Activated CD4-positive, alpha-beta T cell treated with anti-CD3 and anti-CD28 coated beads, Interleukin-2, amount 10 ng/mL, durations not matched to agents 7 days and 5 days (primary cell): ENCODE measurements at regions not wholly inside any gene's neighbourhood (a gene's known extent, or its start where the extent isn't known, plus 50 kb on each side); places are given as distances from the start of the nearest gene placed in this dataset.

Experiments
- CTCF ChIA-PET: fragments of 350-600 bp; sonication (Branson Sonifier 250); formaldehyde crosslinking; loops from one replicate; lab custom pipeline; 2021; ENCODE audit warnings: antibody characterized with exemption; lab: Charles Lee
- POLR2A ChIA-PET: fragments of 350-600 bp; sonication (Branson Sonifier 250); formaldehyde crosslinking; loops from one replicate; lab custom pipeline; 2021; ENCODE audit warnings: antibody characterized with exemption; lab: Charles Lee
- DNase-seq: peaks from one replicate; pipeline ENCODE4 v3.0.0-alpha.2; 2020
- H3K27ac Mint-ChIP-seq: one replicate; pipeline ENCODE4 v1.8.0; 2021; ENCODE audit warnings: mild to moderate bottlenecking, moderate library complexity, mixed read lengths
- H3K27me3 Mint-ChIP-seq: one replicate; pipeline ENCODE4 v1.8.0; 2021; ENCODE audit warnings: mixed read lengths
- H3K36me3 Mint-ChIP-seq: one replicate; pipeline ENCODE4 v1.8.0; 2021; ENCODE audit warnings: low read depth, mixed read lengths
- H3K4me1 Mint-ChIP-seq: one replicate; pipeline ENCODE4 v1.8.0; 2021; ENCODE audit warnings: mixed read lengths
- H3K4me3 Mint-ChIP-seq: one replicate; pipeline ENCODE4 v1.8.0; 2021; ENCODE audit warnings: mild to moderate bottlenecking, moderate library complexity, mixed read lengths
- H3K9me3 Mint-ChIP-seq: one replicate; pipeline ENCODE4 v1.8.0; 2021; ENCODE audit warnings: mixed read lengths

DNA sequence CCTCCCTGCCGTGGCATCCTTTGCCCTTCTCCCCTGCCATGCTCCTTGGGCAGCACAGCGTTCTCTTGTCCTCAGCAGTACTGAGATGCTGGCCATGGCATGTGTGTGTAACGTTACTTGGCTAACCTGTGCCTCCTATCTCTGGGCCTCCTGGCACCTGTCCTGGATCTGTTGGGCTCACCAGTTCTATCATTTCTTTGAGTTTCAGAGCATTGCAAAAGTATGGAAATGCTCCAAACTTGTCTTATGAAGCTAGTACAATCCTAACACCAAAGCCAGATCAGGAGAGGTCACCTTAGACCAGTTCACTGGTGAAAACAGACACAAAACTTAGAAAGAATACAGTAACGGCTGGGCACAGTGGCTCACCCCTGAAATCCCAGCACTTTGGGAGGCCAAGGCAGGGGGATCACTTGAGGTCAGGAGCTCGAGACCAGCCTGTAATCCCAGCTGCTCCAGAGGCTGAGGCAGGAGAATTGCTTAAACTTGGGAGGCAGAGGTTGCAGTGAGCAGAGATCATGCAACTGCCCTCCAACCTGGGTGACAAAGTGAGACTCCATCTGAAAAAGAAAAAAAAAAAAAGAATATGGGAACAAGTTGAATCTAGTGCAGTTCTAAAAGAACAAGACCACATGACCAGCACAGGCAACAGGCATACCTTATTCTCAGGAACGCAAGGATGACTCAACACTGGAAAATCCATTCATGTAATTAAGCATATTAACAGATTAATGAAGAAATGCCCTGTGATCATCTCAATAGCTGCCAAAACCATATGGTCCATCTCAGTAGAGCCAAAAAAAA, 62.4 kb upstream of the TRPM1 start:
- Mint-ChIP-seq H3K4me1 (peaks cover 11% of the 10 kb centered on the region), H3K36me3 (no peaks in the 10 kb centered on the region), H3K9me3 (no peaks in the 10 kb centered on the region), H3K27me3 (peaks cover 4% of the 10 kb centered on the region), H3K4me3 (no peak overlapping the region), H3K27ac (no peak overlapping the region)
- no peak for DNase-seq
- CTCF ChIA-PET: no interaction called here
- POLR2A ChIA-PET: no interaction called here

DNA sequence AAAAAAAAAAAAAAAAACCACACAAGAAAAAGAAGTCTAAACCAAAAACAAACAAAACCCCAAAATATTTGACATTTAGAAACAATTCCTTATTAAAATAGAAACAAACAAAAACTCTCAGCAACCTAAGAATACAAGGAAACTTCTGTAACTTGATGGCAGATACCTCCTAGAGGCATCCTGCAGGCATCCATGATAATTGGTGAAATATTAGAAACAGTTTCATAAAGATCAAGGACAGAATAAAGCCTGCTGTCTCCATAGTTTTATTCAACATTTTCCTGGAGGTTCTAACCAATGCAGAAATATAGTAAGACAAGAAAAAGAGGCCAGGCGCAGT, 63.0 kb upstream of the TRPM1 start:
- Mint-ChIP-seq H3K36me3 (no peaks in the 10 kb centered on the region), H3K27ac (no peak overlapping the region), H3K4me1 (peaks cover 11% of the 10 kb centered on the region), H3K4me3 (no peak overlapping the region), H3K9me3 (no peaks in the 10 kb centered on the region), H3K27me3 (peaks cover 4% of the 10 kb centered on the region)
- DNase-seq: no peak
- CTCF ChIA-PET: no interaction called here
- POLR2A ChIA-PET: no interaction called here

GRCh38 chr15:31169558-31169957, 68.0 kb upstream of the TRPM1 start:
- no peak for DNase-seq
- Mint-ChIP-seq H3K4me3 (no peak overlapping the region), H3K36me3 (no peaks in the 10 kb centered on the region), H3K4me1 (peaks cover 11% of the 10 kb centered on the region), H3K27ac (no peak overlapping the region), H3K27me3 (peaks cover 3% of the 10 kb centered on the region), H3K9me3 (no peaks in the 10 kb centered on the region)
- ChIA-PET CTCF (interaction anchor here (0.5 kb wide), 1 partner anchor 20 kb away, joined by 4 read pairs; no protein-coding TSS in a partner anchor), POLR2A (no interaction called here)

GRCh38 chr15:31171731-31172130, 70.2 kb upstream of the TRPM1 start:
- H3K27me3 Mint-ChIP-seq: no peaks in the 10 kb centered on the region
- peaks cover 11% of the 10 kb centered on the region for H3K4me1 Mint-ChIP-seq
- ChIA-PET POLR2A (no interaction called here), CTCF (interaction anchor here (0.5 to 0.9 kb wide), 2 partner anchors 43 to 378 kb away, joined by 3 read pairs; no protein-coding TSS in a partner anchor)
- H3K4me3 Mint-ChIP-seq: no peak overlapping the region
- DNase-seq: no peak
- H3K9me3 Mint-ChIP-seq: no peaks in the 10 kb centered on the region
- no peak overlapping the region for H3K27ac Mint-ChIP-seq
- H3K36me3 Mint-ChIP-seq: no peaks in the 10 kb centered on the region

DNA sequence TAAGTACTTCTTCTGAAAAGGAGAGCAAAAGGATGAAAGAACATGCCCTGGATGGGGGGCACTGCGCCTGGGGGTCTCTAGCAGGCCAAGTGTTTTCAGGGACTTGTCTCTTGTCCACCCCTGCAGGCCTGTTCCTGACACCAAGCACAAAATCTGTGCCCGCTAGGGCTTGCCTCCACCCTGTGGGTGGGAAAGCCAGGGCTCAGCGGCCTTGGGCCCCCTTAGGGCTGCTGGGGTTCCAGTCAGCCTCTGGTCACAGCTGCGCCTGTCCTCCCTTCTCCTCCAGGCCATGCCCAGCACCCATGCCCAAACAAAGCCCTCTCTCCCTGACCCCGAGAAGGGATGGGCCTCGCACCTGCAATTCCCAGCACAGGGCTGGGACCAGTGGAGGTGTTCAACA, 71.1 kb upstream of the TRPM1 start:
- Mint-ChIP-seq H3K4me3 (no peak overlapping the region), H3K27me3 (no peaks in the 10 kb centered on the region), H3K4me1 (peaks cover 8% of the 10 kb centered on the region), H3K36me3 (no peaks in the 10 kb centered on the region), H3K27ac (no peak overlapping the region), H3K9me3 (no peaks in the 10 kb centered on the region)
- CTCF ChIA-PET: interaction anchor here (0.9 kb wide), 1 partner anchor 44 kb away, joined by 3 read pairs; no protein-coding TSS in a partner anchor
- no peak for DNase-seq
- POLR2A ChIA-PET: no interaction called here

DNA sequence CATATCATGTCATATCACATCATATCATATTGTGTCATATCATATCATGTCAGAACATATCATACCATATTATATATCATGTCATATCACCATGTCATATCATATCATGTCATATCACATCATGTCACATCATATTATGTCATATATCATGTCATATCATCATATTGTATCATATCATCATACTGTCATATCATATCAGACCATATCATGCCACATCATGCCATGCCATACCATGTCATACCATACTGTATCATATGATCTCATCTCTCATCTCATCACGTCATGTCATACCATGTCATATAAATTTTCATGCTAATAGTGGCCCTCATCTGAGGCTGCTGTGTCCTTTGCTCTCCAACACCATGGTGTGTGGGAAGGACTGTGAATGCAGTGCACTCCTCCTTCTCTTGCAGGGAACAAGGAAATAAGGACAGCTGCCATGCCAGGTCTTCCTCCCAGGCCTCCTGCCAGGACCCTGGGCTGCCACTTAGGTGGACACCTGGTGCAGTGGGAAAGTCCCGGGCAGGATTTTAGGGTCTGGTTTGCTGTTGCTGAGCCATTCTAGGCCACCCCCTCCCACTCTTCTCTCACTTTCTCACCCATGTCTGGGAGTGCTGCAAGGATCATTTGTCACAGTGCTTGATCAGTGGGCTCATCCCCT, 72.4 kb upstream of the TRPM1 start:
- Mint-ChIP-seq H3K36me3 (no peaks in the 10 kb centered on the region), H3K27ac (no peak overlapping the region), H3K9me3 (no peaks in the 10 kb centered on the region), H3K4me3 (no peak overlapping the region), H3K4me1 (peaks cover 2% of the 10 kb centered on the region), H3K27me3 (no peaks in the 10 kb centered on the region)
- POLR2A ChIA-PET: no interaction called here
- DNase-seq: no peak
- CTCF ChIA-PET: no interaction called here

GRCh38 chr15:31175484-31175883, 74.0 kb upstream of the TRPM1 start:
- H3K27ac Mint-ChIP-seq: no peak overlapping the region
- no peak overlapping the region for H3K4me3 Mint-ChIP-seq
- peaks cover 10% of the 10 kb centered on the region for H3K4me1 Mint-ChIP-seq
- no peak for DNase-seq
- POLR2A ChIA-PET: no interaction called here
- peaks cover 6% of the 10 kb centered on the region for H3K9me3 Mint-ChIP-seq
- no peaks in the 10 kb centered on the region for H3K27me3 Mint-ChIP-seq
- CTCF ChIA-PET: interaction anchor here (0.8 kb wide), 1 partner anchor 22 kb away, joined by 3 read pairs; no protein-coding TSS in a partner anchor
- H3K36me3 Mint-ChIP-seq: peaks cover 7% of the 10 kb centered on the region

DNA sequence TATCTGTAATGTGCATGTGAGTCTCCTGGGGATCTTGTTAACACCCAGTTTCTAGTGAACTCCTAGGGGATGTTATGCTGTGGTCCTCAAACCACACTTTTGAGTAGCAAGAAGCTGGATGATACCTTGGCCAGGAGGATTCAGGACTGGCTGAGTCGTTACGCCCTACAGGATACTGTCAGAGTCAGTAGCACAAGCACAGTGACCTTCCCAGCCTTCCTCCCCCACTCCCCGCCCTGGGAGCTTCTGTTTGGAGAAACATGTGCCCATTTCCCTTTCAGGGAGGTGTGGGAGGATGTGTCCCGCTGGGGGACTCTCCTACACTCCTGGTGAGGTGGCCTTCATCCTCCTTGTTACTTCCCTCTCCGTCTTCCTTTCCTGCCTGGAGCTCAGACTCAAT, 76.4 kb upstream of the TRPM1 start:
- CTCF ChIA-PET: interaction anchor here (0.6 kb wide), 1 partner anchor 245 kb away, joined by 4 read pairs; no protein-coding TSS in a partner anchor
- no peak overlapping the region for H3K27ac Mint-ChIP-seq

DNA sequence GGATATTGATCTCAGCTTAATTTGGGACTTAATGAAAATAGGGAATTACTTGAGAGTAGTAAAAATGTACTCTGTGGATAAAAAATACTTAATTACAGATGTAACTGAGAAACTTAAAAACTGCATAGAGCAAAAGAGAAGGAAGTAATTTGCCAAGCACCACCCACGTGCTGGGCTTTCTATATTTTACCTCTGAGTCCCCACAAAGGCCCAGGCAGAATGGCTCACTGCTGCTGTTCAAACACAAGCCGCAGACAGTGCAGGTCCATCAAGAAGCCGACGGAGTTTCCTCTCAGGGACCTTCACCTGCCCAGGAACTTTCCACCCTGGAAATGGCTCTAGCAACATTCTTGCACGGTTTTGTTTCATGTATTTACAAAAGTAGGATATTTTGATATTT, 77.2 kb upstream of the TRPM1 start:
- CTCF ChIA-PET: no interaction called here

More for the DNA sequence above, 76.4 kb upstream of the TRPM1 start:
- no peaks in the 10 kb centered on the region for H3K27me3 Mint-ChIP-seq
- H3K4me3 Mint-ChIP-seq: no peak overlapping the region
- no peak for DNase-seq
- H3K9me3 Mint-ChIP-seq: peaks cover 7% of the 10 kb centered on the region
- peaks cover 10% of the 10 kb centered on the region for H3K36me3 Mint-ChIP-seq
- POLR2A ChIA-PET: no interaction called here
- peaks cover 10% of the 10 kb centered on the region for H3K4me1 Mint-ChIP-seq

DNA sequence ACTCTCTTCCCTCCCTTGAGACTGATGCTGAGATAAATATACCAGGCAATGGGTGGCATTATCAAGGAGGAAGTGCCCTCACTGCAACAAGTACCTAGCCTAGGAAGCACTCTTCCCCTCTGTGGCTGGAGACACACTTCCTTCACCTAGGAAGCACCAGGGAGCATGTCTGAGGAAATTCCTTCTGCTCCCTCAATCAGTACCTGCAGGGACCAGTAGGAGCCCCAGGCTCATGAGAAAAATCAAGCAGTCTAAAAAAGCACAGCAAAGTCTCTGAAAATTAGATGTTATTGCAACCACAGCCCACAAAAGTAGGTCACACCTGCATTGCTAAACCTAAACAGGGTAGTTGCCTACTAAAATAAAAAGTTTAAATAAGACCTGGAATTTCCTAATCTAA, 78.2 kb upstream of the TRPM1 start:
- Mint-ChIP-seq H3K4me3 (no peak overlapping the region), H3K27me3 (no peaks in the 10 kb centered on the region), H3K9me3 (peaks cover 10% of the 10 kb centered on the region), H3K36me3 (peaks cover 10% of the 10 kb centered on the region), H3K4me1 (peaks cover 10% of the 10 kb centered on the region), H3K27ac (no peak overlapping the region)
- POLR2A ChIA-PET: no interaction called here
- CTCF ChIA-PET: no interaction called here
- DNase-seq: no peak

More for the DNA sequence above, 77.2 kb upstream of the TRPM1 start:
- POLR2A ChIA-PET: no interaction called here
- H3K27me3 Mint-ChIP-seq: no peaks in the 10 kb centered on the region
- H3K27ac Mint-ChIP-seq: no peak overlapping the region
- peaks cover 10% of the 10 kb centered on the region for H3K36me3 Mint-ChIP-seq
- H3K4me3 Mint-ChIP-seq: no peak overlapping the region
- peaks cover 10% of the 10 kb centered on the region for H3K4me1 Mint-ChIP-seq
- peaks cover 10% of the 10 kb centered on the region for H3K9me3 Mint-ChIP-seq
- no peak for DNase-seq

DNA sequence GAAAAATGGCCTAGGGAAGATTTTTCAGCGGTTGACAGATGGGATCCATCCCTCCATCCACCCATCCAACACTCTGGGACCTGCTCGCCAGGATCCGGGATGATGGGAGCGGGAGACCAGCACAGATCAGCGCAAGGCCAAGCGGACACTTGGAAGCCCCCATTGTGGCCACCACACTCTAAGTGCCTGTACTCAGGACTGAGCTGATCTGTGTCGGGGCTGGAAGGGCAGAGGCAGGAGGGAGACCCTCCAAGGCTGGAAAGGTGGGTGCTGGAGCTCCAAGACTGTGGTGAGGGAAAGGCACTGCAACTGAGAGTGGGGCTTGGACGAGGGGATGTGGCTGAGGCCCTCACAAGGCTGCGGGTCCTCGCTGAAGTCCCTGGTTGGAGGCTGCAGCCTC, 91.8 kb upstream of the TRPM1 start:
- H3K27me3 Mint-ChIP-seq: peaks cover 18% of the 10 kb centered on the region
- peaks cover 2% of the 10 kb centered on the region for H3K4me1 Mint-ChIP-seq
- H3K27ac Mint-ChIP-seq: peak overlapping the region; percentile 52
- ChIA-PET CTCF (interaction anchor here (1.2 kb wide), 1 partner anchor 65 kb away, joined by 3 read pairs; no protein-coding TSS in a partner anchor), POLR2A (no interaction called here)
- DNase-seq: no peak
- peaks cover 6% of the 10 kb centered on the region for H3K36me3 Mint-ChIP-seq
- peaks cover 21% of the 10 kb centered on the region for H3K9me3 Mint-ChIP-seq
- no peak overlapping the region for H3K4me3 Mint-ChIP-seq

GRCh38 chr15:31195871-31196270, 94.3 kb upstream of the TRPM1 start:
- no peaks in the 10 kb centered on the region for H3K36me3 Mint-ChIP-seq
- DNase-seq: no peak
- ChIA-PET CTCF (no interaction called here), POLR2A (no interaction called here)
- H3K9me3 Mint-ChIP-seq: peaks cover 6% of the 10 kb centered on the region
- no peak overlapping the region for H3K27ac Mint-ChIP-seq
- H3K27me3 Mint-ChIP-seq: peaks cover 19% of the 10 kb centered on the region
- H3K4me3 Mint-ChIP-seq: no peak overlapping the region
- H3K4me1 Mint-ChIP-seq: peaks cover 16% of the 10 kb centered on the region
